M059J (cell line): ENCODE measurements at regions not wholly inside any gene's neighbourhood (a gene's known extent, or its start where the extent isn't known, plus 50 kb on each side); places are given as distances from the start of the nearest gene placed in this dataset.

ENCODE experiments used
- DNase-seq: peaks from one replicate; pipeline ENCODE4 v3.0.0-alpha.2; 2012; ENCODE audit warnings: low read depth

- peak; percentile 5 for DNase-seq
These were observed 55.2 kb downstream of the MAGEC2 start for GRCh38 chrX:142149919-142150318.

GRCh38 chrX:142134533-142134932, 70.6 kb downstream of the MAGEC2 start:
- DNase-seq, result no peak

DNA sequence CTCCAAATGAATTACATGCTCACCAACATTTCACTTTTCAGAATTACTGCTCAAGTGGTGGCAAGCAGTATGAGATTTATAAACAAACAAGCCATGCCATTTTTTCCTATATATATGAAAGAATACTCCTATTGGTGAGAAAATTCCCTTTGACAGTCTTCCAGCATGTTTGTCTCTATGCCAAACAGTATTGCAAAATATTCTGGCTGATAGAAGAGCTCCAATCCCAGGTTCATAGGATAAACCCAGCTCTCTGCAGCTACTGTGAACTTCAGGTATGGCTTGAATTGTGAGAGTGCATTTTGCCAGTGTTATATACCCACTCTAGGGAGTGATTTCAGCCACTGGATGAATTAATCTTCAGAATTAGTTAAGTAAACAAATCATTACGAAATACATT, 108.8 kb downstream of the MAGEC2 start:
- DNase-seq, result no peak

GRCh38 chrX:142095651-142096245, 109.3 kb downstream of the MAGEC2 start:
- peak; percentile 19 for DNase-seq

GRCh38 chrX:142089193-142089592, 115.9 kb downstream of the MAGEC2 start:
- peak; percentile 29 for DNase-seq

GRCh38 chrX:142084611-142085010, 120.5 kb downstream of the MAGEC2 start:
- peak; percentile 69 for DNase-seq

- DNase-seq, result no peak
These were observed 128.5 kb downstream of the MAGEC2 start for GRCh38 chrX:142076633-142077032.

- peak; percentile 20 for DNase-seq
These were observed 136.7 kb downstream of the MAGEC2 start for GRCh38 chrX:142068365-142068764.

DNA sequence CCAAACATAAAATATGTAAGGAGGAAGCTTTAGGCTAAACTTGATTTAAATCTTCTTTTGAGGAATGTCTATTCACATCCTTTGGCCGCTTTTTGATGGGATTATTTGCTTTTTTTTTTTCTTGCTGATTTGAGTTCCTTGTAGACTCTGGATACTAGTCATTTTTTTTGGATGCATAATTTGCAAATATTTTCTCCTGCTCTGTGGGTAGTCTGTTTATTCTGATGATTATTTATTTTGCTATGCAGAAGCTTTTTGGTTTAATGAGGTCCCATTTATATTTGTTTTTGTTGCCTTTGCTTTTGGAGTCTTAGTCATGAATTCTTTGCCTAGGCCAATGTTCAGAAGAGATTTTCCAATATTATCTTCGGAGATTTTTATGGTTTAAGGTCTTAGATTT, 144.9 kb downstream of the MAGEC2 start:
- DNase-seq, result peak; percentile 10

DNA sequence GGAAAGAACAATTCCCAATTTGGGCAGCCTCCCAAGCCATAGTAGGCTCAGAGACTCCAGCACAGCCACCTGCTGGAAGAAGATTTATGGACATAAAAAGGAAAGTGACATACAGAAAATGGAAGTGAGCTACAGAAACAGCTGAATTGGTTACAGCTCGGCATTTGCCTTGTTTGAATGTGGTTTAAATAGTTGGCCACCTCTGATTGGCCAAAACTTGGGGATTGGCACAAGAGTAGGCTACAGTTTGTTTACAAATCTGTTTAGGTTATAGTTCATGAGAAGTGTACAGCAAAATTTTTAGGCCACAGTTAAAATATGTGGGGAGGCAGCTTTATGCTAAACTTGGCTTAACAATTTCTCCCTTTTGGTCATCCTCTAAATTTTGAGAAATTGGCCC, 150.4 kb downstream of the MAGEC1 start:
- no peak for DNase-seq

GRCh38 chrX:142052238-142052637, 148.5 kb downstream of the MAGEC1 start:
- no peak for DNase-seq

DNA sequence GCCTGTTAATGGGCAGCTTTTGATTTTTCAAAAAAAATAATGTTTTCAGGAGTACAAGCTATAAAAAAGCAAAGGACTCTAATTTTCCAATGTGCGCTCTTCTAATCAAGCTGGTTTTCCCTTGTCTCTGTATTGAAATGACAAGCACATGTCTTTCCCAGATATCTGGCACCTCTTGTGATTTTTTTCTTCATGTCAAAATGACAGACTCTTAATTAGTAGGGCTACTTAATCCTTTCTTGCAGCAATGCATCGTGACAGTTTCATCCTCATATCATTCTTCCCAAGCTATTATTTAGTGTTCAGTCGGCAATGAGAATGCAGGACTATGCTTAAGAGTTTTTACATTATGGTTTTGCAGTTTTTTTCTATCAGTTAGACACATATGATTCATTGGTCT, 139.5 kb downstream of the MAGEC1 start:
- no peak for DNase-seq

DNA sequence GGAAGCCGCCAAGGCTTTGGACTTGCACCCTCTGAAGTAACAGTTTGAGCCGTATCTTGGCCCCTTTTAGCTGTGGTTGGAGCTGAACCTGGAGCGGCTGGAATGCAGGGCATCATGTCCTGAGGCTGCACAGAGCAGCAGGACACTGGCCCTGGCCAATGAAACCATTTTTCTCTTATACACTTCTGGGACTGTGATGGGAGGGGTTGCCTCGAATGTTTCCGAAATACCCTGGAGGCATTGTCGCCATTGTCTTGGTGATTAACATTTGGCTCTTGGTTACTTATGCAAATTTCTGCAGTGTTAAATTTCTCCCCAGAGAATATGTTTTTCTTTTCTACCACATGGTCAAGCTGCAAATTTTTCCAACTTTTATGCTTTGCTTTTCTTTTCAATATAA, 137.2 kb downstream of the MAGEC1 start:
- DNase-seq, result peak; percentile 29

DNA sequence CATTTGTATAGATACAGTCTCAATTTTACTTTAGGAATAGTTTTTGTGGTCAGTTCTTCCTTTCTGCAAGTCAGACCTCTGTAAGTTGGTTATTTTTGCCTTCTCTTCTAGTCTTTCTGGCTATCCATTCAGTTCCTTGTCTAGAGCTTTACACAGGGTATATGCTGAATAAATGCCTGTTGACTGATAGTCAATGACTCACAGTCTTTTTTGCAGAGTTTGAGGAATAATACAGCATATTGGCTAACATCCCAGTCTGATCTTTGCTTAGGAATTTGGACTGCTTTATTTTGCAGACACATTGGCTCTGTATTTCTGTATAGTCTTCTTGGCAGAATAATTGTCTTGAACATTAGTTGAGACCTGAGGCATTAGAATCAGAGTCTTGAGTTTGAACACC, 132.4 kb downstream of the MAGEC1 start:
- DNase-seq, result peak; percentile 55

DNA sequence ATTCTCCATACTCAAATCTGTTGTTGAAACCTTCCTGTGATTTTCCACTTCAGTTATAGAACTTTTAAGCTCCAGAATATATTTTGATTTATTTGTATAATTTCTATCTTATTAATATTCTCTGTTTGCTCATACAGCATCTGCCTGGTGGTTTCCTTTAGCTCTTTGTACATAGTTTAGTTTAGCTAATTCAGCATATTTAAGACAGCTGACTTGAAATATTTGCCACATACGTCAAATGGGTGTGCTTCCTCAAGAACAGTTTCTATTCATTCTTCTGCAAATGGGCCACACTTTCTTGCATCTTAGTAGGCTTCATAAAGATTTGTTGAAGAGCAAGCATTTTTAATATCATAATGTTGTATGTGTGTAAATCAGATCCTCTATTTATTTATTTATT, 101.8 kb downstream of the MAGEC1 start:
- no peak for DNase-seq

DNA sequence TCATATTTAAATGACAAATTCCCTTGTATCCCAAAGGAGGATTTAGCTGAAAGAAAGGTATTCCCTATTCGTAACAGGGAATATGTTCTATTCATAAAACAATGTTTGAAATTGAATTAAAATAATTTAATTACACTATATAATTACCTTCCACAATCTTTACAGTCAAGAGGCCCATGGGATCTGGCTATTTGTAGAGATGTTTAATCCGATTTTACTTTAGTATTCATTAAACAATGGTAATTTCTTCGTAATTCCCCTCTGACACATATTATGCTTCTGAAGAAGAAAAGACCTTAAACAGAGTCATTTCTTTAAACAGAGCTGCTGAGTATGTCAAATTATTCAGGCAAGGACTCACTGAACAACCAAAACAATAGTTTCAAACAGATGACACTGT, 98.8 kb downstream of the MAGEC1 start:
- no peak for DNase-seq

- DNase-seq, result peak; percentile 49
These were observed 98.2 kb downstream of the MAGEC1 start for GRCh38 chrX:142001934-142002333.

DNA sequence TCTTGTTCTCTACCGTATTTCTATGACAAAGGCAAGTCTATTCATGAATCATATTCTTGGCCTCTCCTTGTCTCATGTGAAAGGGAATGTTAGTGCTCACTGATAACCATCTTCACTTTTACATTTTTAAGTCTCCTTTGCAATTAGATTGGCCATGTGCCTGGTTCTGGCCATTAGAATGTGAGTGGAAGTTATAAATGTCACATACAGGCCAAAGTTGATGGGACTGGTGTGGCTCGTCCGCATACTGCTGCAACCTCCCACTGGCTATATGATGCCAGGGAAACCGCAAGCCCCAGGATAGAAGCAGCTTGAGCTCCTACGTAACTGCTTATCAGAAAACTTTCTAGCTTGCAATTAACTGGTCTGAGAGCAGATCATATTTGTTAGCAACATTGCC, 86.1 kb downstream of the MAGEC1 start:
- peak; percentile 77 for DNase-seq

DNA sequence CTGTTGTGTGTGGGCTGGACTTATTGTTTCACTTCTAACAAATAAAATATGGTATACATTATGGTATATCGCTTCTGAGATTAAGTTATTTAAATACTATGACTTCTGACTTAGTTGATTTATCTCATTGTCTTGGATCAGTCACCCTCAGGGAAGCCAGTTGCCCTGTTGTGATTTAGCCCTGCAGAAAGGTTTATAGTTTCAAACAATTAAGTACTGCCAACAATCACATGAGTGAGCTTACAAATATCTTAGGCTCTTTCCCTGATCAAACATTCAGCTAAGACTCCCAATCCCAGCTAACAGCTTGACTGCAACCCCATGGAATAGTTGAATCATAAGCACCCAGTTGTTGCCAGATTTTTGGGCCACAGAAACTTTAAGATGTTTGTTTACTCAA, 85.4 kb downstream of the MAGEC1 start:
- peak; percentile 34 for DNase-seq

GRCh38 chrX:141982296-141982695, 78.6 kb downstream of the MAGEC1 start:
- DNase-seq, result no peak

DNA sequence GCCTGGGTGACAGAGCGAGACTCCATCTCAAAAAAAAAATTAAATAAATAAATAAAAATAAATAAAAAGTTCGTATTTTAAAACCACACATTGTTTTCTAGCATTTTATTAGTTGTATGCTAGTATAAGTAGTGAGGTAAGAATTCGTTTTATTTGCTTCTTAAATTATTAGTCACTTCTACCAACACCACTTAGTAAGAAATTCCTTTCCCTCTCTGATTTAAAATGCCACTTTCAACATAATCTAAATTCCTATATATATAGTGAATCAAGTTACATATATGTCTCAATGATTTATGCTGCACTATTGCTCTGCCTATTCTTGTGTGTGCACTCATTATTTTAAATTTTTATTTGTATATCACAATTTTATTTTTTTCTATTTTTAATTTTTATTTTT, 72.1 kb downstream of the MAGEC1 start:
- no peak for DNase-seq

DNA sequence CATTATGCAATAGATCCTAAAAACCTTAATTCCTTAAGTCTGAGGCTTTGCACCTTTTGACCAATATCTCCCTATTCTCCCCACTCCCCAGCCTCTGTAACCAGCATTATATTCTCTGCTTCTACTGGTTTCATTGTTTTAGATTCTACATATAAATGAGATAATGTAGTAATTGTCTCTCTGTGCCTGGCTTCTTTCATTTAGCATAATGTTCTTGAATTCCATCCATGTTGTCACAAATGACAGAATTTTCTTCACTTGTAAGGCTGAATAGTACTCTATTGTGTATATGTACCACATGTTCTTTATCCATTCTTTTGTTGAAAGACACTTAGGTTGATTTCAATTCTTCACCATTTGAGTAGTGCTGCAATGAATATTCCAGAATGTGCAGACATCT, 66.0 kb downstream of the MAGEC1 start:
- DNase-seq, result no peak

DNA sequence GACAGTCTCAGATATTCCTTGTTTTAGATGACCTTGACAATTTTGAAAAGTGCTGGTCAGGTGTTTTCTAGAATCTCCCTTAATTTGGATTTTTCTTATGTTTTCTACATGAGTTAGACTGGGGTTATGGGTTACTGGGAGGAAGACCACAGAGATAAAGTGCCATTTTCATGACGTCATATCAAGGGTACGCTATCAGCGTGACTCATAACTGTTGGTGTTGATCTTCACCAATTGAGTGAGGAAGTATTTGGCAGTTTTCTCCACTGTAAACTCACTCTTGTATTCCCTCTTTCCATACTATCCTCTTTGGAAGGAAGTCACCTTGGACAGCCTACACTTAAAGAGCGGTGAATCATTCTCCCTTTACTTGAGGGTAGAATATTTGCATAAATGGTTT, 56.9 kb downstream of the MAGEC1 start:
- DNase-seq, result peak; percentile 38
